ENCODE measurements at regions not wholly inside any gene's neighbourhood (a gene's known extent, or its start where the extent isn't known, plus 50 kb on each side); places are given as distances from the start of the nearest gene placed in this dataset.
"Not testable (repeated sequence)": the region's sequence is repeated elsewhere in the genome, so short reads cannot be mapped to it uniquely, and the experiment has no call there.

GRCh38 chr5:163115011-163115410 lies 322.4 kb upstream of the CCNG1 start:
- DNase-seq (ENCODE audit: low spot score) = no peak
- no peak for ATAC-seq (ENCODE audit: low FRiP score)
- TF ChIP-seq CTCF (IDR thresholded peaks at IDR 0.05) = no peak

DNA sequence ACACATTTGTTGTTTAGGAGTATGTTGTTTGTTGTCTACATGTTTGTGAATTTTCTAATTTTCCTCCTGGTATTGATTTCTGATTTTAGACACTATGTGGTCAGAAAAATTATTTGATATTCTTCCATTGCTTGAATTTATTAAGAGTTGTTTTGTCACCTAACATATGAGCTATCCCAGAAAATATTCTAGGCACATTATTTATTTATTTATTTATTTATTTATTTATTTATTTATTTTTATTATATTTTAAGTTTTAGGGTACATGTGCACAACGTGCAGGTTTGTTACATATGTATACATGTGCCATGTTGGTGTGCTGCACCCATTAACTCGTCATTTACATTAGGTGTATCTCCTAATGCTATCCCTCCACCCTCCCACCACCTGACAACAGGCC lies 320.8 kb upstream of the CCNG1 start:
- DNase-seq (ENCODE audit: low spot score); ATAC-seq (ENCODE audit: low FRiP score): not testable (repeated sequence)

- no peak for ATAC-seq (ENCODE audit: low FRiP score)
These were observed 303.3 kb upstream of the CCNG1 start for GRCh38 chr5:163134061-163134460.

DNA sequence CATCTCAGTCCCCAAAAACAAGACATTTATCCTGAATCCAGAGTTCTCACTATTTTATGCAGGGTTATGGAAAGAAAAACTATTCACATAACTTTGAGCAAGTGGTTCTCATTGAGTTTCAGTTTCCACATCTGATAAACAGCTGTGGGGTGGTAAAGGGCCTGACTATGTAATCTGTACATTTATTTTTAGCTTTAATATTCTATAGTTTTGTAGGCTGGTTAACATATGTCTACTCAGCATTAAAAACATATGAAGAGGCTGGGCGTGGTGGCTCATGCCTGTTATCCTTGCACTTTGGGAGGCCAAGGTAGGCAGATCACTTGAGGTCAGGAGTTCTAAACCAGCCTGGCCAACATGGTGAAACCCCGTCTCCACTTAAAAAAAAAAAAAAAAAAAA lies 301.5 kb upstream of the CCNG1 start:
- DNase-seq (ENCODE audit: low spot score) (no peak), ATAC-seq (ENCODE audit: low FRiP score) (no peak)
- no peak for TF ChIP-seq CTCF (IDR thresholded peaks at IDR 0.05)

More at GRCh38 chr5:163134061-163134460, 303.3 kb upstream of the CCNG1 start:
- TF ChIP-seq CTCF (IDR thresholded peaks at IDR 0.05) = no peak
- no peak for DNase-seq (ENCODE audit: low spot score)

GRCh38 chr5:163161512-163161911 lies 275.9 kb upstream of the CCNG1 start:
- DNase-seq (ENCODE audit: low spot score) (no peak), ATAC-seq (ENCODE audit: low FRiP score) (no peak)
- no peak for TF ChIP-seq CTCF (IDR thresholded peaks at IDR 0.05)

DNA sequence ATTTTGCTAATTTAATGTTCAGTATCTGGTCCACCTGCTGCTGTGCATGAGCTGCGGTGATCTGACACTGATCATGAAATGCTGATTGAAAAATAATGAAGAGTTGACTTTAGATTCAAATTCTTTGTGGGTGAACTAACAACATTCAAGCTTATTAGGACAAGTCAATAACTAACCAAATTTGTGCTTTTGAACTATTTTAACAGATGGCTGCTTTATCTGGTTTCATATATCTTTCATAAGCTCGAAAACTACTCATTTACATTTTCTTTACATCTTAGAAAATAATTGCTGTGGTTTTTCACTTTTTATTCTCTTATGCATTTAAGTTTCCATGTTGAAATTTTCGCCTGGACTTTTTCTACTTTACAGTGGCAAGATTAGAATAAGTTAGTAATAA lies 274.8 kb upstream of the CCNG1 start:
- ATAC-seq (ENCODE audit: low FRiP score) (no peak), DNase-seq (ENCODE audit: low spot score) (no peak)
- no peak for TF ChIP-seq CTCF (IDR thresholded peaks at IDR 0.05)

GRCh38 chr5:163163858-163164257 lies 273.5 kb upstream of the CCNG1 start:
- TF ChIP-seq CTCF (IDR thresholded peaks at IDR 0.05) = no peak
- DNase-seq (ENCODE audit: low spot score) (no peak), ATAC-seq (ENCODE audit: low FRiP score) (no peak)

DNA sequence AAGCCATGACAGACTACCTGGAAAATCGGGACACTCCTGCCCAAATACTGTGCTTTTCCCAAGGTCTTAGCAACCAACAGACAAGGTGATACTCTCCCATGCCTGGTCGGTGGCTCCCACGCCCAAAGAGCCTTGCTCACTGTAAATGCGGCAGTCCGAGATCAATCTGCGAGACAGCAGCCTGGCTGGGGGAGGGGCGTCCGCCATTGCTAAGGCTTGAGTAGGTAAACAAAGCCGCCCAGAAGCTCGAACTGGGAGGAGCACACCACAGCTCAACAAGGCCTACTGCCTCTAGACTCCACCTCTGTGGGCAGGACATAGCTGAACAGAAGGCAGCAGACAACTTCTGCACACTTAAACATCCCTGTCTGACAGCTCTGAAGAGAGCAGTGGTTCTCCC lies 272.1 kb upstream of the CCNG1 start:
- DNase-seq (ENCODE audit: low spot score) = no peak
- no peak for ATAC-seq (ENCODE audit: low FRiP score)

GRCh38 chr5:163170161-163170560 lies 267.2 kb upstream of the CCNG1 start:
- DNase-seq (ENCODE audit: low spot score); ATAC-seq (ENCODE audit: low FRiP score): not testable (repeated sequence)

More for the DNA sequence above, 272.1 kb upstream of the CCNG1 start:
- TF ChIP-seq CTCF (IDR thresholded peaks at IDR 0.05) = no peak
